SK-N-SH (cell line): ENCODE measurements at regions not wholly inside any gene's neighbourhood (a gene's known extent, or its start where the extent isn't known, plus 50 kb on each side); places are given as distances from the start of the nearest gene placed in this dataset.

Experiments
- CHD2 ChIP-seq: fragments of 150-350 bp; IDR thresholded peaks from 2 replicates; pipeline ENCODE4 v1.6.1; 2018; ENCODE audit warnings: low read length; ENCODE audit not compliant: partially characterized antibody
- EP300 ChIP-seq, 2 experiments: IDR thresholded peaks; 2 replicates each; pipeline versions ENCODE4 v1.4.0 to v1.6.1; 2012; ENCODE audit warnings: borderline replicate concordance in 1 of 2, low read depth in 1 of 2, low read length in 1 of 2
- EZH2phosphoT487 ChIP-seq: fragments of 200-600 bp; sonication (generic); IDR thresholded peaks from 2 replicates; pipeline ENCODE4 v1.6.1; 2017; ENCODE audit warnings: low read depth, mixed run types, mild to moderate bottlenecking, antibody characterized with exemption, moderate library complexity, borderline replicate concordance
- NRF1 ChIP-seq: IDR thresholded peaks from 2 replicates; pipeline ENCODE4 v1.6.1; 2012; ENCODE audit warnings: low read depth, mild to moderate bottlenecking, low read length
- PBX3 ChIP-seq: IDR thresholded peaks from 2 replicates; pipeline ENCODE4; 2012
- POLR2AphosphoS5 ChIP-seq: IDR thresholded peaks from 2 replicates; pipeline ENCODE4 v1.6.1; 2012; ENCODE audit warnings: low read depth, low read length
- RCOR1 ChIP-seq: fragments of 150-350 bp; IDR thresholded peaks from 2 replicates; pipeline ENCODE4 v1.6.1; 2017; ENCODE audit warnings: antibody characterized with exemption, low read length
- RFX5 ChIP-seq: IDR thresholded peaks from 2 replicates; pipeline ENCODE4 v1.6.1; 2012; ENCODE audit warnings: mild to moderate bottlenecking, improper control_type of control experiment, low read length
- TAF1 ChIP-seq: IDR thresholded peaks from 2 replicates; pipeline ENCODE4 v1.6.1; 2012; ENCODE audit warnings: low read depth, mild to moderate bottlenecking, low read length, moderate library complexity, borderline replicate concordance
- TCF12 ChIP-seq: IDR thresholded peaks from 2 replicates; pipeline ENCODE4 v1.4.0; 2012
- ZBTB33 ChIP-seq: IDR thresholded peaks from 2 replicates; pipeline ENCODE4 v1.4.0; 2012; ENCODE audit warnings: low read depth, borderline replicate concordance
- TF ChIP-seq, protein P1 (sequence below): fragments of 200-600 bp; sonication (generic); IDR thresholded peaks from 2 replicates; pipeline ENCODE4 v1.6.1; 2017; ENCODE audit warnings: antibody characterized with exemption, mild to moderate bottlenecking, moderate library complexity
- TF ChIP-seq, protein P2 (sequence below): IDR thresholded peaks from 2 replicates; pipeline ENCODE4 v1.6.1; 2012; ENCODE audit warnings: mild to moderate bottlenecking, low read depth, low read length, moderate library complexity
- TF ChIP-seq, protein P3 (sequence below): fragments of 150-350 bp; IDR thresholded peaks from 2 replicates; pipeline ENCODE4 v1.6.1; 2017; ENCODE audit warnings: antibody characterized with exemption, low read length, low read depth, borderline replicate concordance

DNA sequence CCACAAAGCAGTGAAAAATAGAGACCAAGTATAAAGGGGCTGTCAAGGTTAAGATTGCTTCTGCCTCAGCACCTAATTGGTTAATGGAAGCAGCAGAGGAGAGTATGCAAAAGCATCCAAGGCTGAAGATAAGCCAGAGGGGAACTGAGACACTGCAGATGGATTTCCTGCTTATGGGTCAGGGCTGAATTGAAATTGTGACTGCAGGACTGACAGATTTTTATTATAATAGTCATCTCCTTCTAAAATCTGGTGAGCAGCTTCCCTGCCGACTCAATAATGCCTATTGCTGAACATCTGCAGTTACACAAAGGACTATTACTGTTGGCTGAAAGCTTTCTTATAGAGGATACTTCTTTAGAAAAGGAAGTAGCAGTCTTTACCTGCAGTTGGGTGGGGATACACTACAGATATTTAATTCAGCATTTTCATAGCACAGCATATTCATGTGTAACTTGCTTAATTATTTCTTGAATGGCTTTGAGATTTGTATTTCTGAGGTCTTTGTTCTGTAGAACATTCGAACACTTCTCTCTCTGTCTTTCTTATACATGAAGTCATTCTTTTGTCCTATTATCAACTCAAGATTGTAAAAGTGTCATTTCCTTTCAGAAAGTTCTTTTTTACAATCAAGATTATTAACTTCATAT, 363.0 kb upstream of the RIOK2 start:
- TF ChIP-seq, protein P1, sequence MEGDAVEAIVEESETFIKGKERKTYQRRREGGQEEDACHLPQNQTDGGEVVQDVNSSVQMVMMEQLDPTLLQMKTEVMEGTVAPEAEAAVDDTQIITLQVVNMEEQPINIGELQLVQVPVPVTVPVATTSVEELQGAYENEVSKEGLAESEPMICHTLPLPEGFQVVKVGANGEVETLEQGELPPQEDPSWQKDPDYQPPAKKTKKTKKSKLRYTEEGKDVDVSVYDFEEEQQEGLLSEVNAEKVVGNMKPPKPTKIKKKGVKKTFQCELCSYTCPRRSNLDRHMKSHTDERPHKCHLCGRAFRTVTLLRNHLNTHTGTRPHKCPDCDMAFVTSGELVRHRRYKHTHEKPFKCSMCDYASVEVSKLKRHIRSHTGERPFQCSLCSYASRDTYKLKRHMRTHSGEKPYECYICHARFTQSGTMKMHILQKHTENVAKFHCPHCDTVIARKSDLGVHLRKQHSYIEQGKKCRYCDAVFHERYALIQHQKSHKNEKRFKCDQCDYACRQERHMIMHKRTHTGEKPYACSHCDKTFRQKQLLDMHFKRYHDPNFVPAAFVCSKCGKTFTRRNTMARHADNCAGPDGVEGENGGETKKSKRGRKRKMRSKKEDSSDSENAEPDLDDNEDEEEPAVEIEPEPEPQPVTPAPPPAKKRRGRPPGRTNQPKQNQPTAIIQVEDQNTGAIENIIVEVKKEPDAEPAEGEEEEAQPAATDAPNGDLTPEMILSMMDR = no peak
- TF ChIP-seq RFX5 = no peak
- TF ChIP-seq EP300 (IDR thresholded peaks at IDR 0.05; ENCODE audit: borderline replicate concordance in 1 of 2, low read depth in 1 of 2, low read length in 1 of 2) = no peak
- TF ChIP-seq CHD2 = no peak
- no peak for TF ChIP-seq PBX3
- no peak for TF ChIP-seq EZH2phosphoT487
- TF ChIP-seq, protein P2, sequence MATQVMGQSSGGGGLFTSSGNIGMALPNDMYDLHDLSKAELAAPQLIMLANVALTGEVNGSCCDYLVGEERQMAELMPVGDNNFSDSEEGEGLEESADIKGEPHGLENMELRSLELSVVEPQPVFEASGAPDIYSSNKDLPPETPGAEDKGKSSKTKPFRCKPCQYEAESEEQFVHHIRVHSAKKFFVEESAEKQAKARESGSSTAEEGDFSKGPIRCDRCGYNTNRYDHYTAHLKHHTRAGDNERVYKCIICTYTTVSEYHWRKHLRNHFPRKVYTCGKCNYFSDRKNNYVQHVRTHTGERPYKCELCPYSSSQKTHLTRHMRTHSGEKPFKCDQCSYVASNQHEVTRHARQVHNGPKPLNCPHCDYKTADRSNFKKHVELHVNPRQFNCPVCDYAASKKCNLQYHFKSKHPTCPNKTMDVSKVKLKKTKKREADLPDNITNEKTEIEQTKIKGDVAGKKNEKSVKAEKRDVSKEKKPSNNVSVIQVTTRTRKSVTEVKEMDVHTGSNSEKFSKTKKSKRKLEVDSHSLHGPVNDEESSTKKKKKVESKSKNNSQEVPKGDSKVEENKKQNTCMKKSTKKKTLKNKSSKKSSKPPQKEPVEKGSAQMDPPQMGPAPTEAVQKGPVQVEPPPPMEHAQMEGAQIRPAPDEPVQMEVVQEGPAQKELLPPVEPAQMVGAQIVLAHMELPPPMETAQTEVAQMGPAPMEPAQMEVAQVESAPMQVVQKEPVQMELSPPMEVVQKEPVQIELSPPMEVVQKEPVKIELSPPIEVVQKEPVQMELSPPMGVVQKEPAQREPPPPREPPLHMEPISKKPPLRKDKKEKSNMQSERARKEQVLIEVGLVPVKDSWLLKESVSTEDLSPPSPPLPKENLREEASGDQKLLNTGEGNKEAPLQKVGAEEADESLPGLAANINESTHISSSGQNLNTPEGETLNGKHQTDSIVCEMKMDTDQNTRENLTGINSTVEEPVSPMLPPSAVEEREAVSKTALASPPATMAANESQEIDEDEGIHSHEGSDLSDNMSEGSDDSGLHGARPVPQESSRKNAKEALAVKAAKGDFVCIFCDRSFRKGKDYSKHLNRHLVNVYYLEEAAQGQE = no peak
- TF ChIP-seq TCF12 = no peak
- no peak for TF ChIP-seq NRF1
- TF ChIP-seq POLR2AphosphoS5 = no peak
- TF ChIP-seq, protein P3, sequence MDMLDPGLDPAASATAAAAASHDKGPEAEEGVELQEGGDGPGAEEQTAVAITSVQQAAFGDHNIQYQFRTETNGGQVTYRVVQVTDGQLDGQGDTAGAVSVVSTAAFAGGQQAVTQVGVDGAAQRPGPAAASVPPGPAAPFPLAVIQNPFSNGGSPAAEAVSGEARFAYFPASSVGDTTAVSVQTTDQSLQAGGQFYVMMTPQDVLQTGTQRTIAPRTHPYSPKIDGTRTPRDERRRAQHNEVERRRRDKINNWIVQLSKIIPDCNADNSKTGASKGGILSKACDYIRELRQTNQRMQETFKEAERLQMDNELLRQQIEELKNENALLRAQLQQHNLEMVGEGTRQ = no peak
- no peak for TF ChIP-seq ZBTB33
- no peak for TF ChIP-seq RCOR1
- no peak for TF ChIP-seq TAF1
